Activated T-helper 17 cell treated with anti-CD3 and anti-CD28 coated beads, Interleukin-2, amount 50 U/mL, for 72 hours (primary cell): ENCODE measurements at regions not wholly inside any gene's neighbourhood (a gene's known extent, or its start where the extent isn't known, plus 50 kb on each side); places are given as distances from the start of the nearest gene placed in this dataset.
A peak's percentile ranks its signal among the peaks of the same experiment; 100 is the strongest.

Source experiments
- ATAC-seq: fragments of 150-1000 bp; cut with Tn5 transposase; replicated peaks from 2 replicates; pipeline ENCODE4 v1.10.0; 2021; ENCODE audit warnings: mild to moderate bottlenecking, moderate library complexity
- H3K27ac Mint-ChIP-seq: one replicate; pipeline ENCODE4 v1.8.0; 2022; ENCODE audit warnings: mixed read lengths
- H3K27me3 Mint-ChIP-seq: one replicate; pipeline ENCODE4 v1.8.0; 2022; ENCODE audit warnings: mixed read lengths
- H3K36me3 Mint-ChIP-seq: one replicate; pipeline ENCODE4 v1.8.0; 2022; ENCODE audit warnings: low read depth, mild to moderate bottlenecking, mixed read lengths
- H3K4me1 Mint-ChIP-seq: one replicate; pipeline ENCODE4 v1.8.0; 2022; ENCODE audit warnings: mixed read lengths
- H3K4me3 Mint-ChIP-seq: one replicate; pipeline ENCODE4 v1.8.0; 2022; ENCODE audit warnings: mild to moderate bottlenecking, mixed read lengths
- H3K9me3 Mint-ChIP-seq: one replicate; pipeline ENCODE4 v1.8.0; 2022; ENCODE audit warnings: mixed read lengths

DNA sequence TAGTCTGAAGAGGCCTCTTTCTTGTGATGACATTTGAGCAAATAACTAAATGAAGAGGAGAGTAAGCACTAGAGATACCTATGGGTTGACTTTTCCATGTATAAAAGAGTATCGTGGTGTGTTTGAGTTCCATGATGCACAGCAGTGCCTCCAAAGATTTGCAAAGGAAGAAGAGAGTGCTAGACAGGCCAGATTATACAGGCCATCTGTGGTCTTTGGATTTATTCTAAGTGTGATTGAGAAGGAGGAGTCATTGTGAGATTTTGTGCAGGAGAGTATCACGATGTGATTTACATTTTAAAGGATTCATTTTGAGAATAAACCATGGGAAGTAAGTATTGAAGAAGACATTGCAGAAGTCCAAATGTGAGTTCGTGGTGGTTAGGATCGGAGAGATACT, 695.9 kb upstream of the FAM98A start:
- ATAC-seq = no peak
- no peaks in the 10 kb centered on the region for H3K36me3 Mint-ChIP-seq
- peaks cover 9% of the 10 kb centered on the region for H3K9me3 Mint-ChIP-seq
- no peaks in the 10 kb centered on the region for H3K27me3 Mint-ChIP-seq
- no peak overlapping the region for H3K27ac Mint-ChIP-seq
- no peak overlapping the region for H3K4me3 Mint-ChIP-seq
- H3K4me1 Mint-ChIP-seq = no peaks in the 10 kb centered on the region

DNA sequence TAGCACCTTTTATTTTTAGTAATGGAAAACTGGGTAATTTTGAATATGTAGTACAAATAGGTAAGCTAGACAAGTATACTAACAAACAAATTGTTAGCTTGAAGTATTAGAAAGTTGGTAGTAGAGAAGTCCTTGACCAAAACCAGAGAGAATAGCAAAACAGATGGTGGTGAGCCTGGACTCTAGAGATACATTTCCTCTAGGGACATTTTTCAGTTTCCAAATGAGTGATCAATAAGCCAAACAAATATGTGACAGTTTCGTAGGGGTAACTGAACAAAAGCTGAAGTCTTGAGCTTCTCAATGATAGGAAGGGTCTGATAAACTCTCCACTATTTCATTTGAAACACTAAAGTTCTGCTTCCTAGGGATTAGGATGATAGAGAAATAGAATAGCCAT, 692.0 kb upstream of the FAM98A start:
- Mint-ChIP-seq H3K27ac (no peak overlapping the region), H3K9me3 (no peaks in the 10 kb centered on the region), H3K36me3 (no peaks in the 10 kb centered on the region), H3K4me1 (no peaks in the 10 kb centered on the region), H3K4me3 (no peak overlapping the region), H3K27me3 (no peaks in the 10 kb centered on the region)
- ATAC-seq = no peak

DNA sequence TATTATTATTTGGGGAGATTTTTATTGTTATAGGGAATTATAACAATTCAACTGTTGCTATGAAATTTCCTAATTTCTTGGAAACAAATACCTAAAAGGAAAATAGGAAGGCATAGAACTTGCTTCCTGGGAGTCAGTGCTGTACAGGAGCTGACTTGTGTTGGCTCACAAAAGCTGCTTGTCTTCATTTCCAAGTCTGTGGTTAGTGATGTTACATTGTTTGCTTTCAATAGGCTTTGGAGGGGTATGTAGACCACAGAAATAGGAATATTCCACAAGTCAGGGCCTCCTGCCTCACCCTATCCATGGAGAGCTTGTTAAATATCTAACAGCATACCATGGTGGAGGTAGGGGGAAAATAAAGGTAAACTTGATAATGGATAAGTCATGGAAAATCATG, 688.9 kb upstream of the FAM98A start:
- Mint-ChIP-seq H3K27me3 (no peaks in the 10 kb centered on the region), H3K4me1 (no peaks in the 10 kb centered on the region), H3K36me3 (no peaks in the 10 kb centered on the region), H3K4me3 (no peak overlapping the region), H3K27ac (no peak overlapping the region), H3K9me3 (no peaks in the 10 kb centered on the region)
- no peak for ATAC-seq

DNA sequence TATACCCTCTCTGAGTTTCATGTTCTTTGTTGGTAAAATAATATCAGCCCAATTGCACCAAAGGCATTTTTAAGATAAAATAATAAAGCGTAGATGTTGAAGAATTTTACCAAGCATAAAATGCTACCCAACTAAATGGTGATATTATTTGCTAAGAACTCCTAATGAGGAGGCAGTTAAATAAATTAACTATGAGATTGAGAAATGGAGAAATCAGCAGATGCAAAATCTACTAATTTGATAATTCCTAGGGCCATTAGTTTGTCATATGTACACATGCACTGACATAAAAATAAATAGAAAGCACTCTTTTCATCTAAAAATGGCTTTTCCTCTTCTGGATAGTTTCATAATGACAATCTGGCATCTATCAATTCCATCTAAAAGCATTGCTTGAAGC, 681.5 kb upstream of the FAM98A start:
- no peaks in the 10 kb centered on the region for H3K36me3 Mint-ChIP-seq
- no peaks in the 10 kb centered on the region for H3K9me3 Mint-ChIP-seq
- no peak overlapping the region for H3K27ac Mint-ChIP-seq
- no peaks in the 10 kb centered on the region for H3K4me1 Mint-ChIP-seq
- no peaks in the 10 kb centered on the region for H3K27me3 Mint-ChIP-seq
- ATAC-seq = no peak
- no peak overlapping the region for H3K4me3 Mint-ChIP-seq

DNA sequence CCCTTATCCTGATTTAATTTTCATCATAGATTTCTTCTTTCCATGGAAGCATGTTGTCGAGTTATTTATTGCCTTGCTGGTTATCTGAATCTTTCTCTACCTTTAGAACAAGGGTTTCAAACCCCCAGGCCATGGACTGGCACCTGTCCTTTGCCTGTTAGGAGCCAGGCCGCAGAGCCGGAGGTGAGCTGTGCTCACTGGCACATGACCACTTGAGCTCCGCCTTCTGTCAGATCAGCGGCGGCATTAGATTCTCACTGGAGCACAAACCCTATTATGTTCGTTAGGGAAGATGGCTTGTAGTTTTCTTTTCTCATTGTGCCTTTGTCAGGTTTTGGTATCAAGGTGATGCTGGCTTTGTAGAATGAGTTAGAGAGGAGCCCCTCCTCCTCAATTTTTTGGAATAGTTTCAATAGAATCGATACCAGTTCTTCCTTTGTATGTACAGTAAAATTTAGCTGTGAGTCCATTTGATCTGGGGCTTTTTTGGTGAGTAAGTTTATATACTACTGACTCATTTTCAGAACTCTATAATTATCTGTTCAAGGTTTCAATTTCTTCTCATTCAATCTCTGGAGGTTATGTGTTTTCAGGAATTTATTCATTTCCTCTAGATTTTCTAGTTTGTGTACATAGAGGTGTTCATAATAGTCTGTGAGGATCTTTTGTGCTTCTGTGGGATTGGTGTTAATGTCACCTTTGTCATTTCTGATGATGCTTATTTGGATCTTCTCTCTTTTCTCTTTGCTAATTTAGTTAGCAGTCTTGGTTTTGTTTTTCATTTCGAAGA, 668.0 kb upstream of the FAM98A start:
- ATAC-seq = peak; percentile 59
- Mint-ChIP-seq H3K27me3 (no peaks in the 10 kb centered on the region), H3K4me1 (no peaks in the 10 kb centered on the region), H3K27ac (no peak overlapping the region), H3K36me3 (no peaks in the 10 kb centered on the region), H3K9me3 (peaks cover 6% of the 10 kb centered on the region), H3K4me3 (no peak overlapping the region)

DNA sequence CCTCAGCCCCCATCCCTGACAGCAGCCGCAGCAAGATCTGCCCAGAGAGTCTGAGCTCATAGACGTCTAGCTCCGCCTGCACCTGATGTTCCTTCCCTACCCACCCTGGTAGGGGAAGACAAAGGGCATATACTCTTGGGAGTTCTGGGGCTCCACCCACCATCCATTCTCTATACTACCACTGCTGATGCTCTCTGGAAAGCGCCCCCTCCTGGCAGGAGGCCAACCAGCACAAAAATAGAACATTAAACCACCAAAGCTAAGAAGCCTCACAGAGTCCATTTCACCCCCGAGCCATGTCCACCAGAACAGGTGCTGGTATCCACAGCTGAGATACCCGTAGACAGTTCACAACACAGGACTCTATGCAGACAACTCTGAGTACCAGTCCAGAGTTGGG, 662.6 kb upstream of the FAM98A start:
- H3K36me3 Mint-ChIP-seq = no peaks in the 10 kb centered on the region
- H3K4me1 Mint-ChIP-seq = no peaks in the 10 kb centered on the region
- no peaks in the 10 kb centered on the region for H3K27me3 Mint-ChIP-seq
- H3K9me3 Mint-ChIP-seq = peaks cover 12% of the 10 kb centered on the region
- no peak for ATAC-seq
- no peak overlapping the region for H3K4me3 Mint-ChIP-seq
- H3K27ac Mint-ChIP-seq = no peak overlapping the region

DNA sequence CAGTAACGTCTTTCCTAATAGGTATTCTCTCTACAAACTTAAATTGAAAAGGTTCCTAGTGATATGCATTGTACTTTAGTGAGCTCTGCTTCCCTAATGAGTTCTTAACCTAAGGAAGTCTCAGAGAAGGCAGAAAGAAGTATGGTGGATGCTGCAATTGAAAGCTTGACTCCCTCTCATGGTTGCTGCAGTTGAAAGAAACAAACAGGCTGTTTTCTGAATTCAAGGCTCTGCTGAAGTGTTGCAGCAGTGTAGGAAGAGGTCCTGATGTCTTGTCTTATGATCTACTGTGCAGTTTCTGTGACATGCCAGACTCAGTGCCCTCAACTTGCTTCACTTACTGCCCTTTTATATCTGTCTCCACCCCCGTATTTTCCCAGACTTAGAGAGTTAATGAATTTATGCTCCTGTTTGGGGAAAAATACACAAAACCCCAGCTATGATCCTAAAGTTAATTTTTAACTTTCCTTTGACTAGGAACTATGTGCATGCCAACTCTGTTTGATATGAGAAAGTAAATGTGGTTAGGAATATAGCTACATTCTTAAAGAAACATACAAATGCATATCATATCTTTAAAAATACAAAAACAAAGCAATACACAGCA, 655.3 kb upstream of the FAM98A start:
- H3K4me3 Mint-ChIP-seq = no peak overlapping the region
- no peaks in the 10 kb centered on the region for H3K36me3 Mint-ChIP-seq
- no peak for ATAC-seq
- no peaks in the 10 kb centered on the region for H3K27me3 Mint-ChIP-seq
- H3K27ac Mint-ChIP-seq = no peak overlapping the region
- H3K9me3 Mint-ChIP-seq = peaks cover 7% of the 10 kb centered on the region
- H3K4me1 Mint-ChIP-seq = no peaks in the 10 kb centered on the region

DNA sequence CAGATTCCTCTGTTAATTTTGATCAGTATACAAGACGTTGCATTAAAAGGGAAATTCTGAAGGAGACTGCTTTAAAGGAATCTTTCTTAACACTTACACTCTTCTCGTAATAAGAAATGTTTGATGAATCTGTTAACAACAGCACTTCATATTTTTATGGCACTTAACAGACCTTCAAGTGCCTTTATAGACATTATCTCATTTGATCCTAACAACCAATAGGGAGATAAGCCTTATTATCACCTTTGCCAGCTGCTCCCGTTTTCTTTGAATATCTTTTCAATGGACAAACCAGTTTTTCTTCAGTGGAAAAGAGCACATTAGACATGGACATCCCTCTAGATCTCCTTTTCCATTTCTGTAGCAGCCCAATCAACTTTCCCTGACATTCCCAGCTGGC, 653.0 kb upstream of the FAM98A start:
- no peak overlapping the region for H3K4me3 Mint-ChIP-seq
- ATAC-seq = no peak
- H3K4me1 Mint-ChIP-seq = no peaks in the 10 kb centered on the region
- H3K27me3 Mint-ChIP-seq = no peaks in the 10 kb centered on the region
- H3K9me3 Mint-ChIP-seq = peaks cover 7% of the 10 kb centered on the region
- no peak overlapping the region for H3K27ac Mint-ChIP-seq
- no peaks in the 10 kb centered on the region for H3K36me3 Mint-ChIP-seq

DNA sequence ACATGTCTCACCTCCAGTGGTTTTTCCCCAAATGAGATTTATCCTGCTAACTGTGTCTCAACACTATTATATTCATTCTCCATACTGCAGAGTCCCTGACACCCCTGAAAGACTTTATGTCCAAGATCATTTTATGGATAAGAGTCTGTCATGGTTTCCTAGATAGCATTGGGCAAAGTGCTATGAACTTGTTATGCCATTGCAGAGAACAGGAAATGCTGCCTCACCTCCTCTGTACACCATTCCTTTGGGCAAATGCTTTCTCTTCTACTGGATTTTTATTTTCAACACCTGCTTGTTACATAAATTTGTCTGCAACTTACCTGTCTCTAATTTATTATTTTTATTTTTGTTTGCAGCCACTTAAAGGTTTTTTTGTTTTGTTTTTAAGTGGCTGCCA, 652.5 kb upstream of the FAM98A start:
- no peaks in the 10 kb centered on the region for H3K4me1 Mint-ChIP-seq
- ATAC-seq = no peak
- no peaks in the 10 kb centered on the region for H3K36me3 Mint-ChIP-seq
- no peaks in the 10 kb centered on the region for H3K27me3 Mint-ChIP-seq
- no peak overlapping the region for H3K4me3 Mint-ChIP-seq
- no peak overlapping the region for H3K27ac Mint-ChIP-seq
- H3K9me3 Mint-ChIP-seq = peaks cover 7% of the 10 kb centered on the region

DNA sequence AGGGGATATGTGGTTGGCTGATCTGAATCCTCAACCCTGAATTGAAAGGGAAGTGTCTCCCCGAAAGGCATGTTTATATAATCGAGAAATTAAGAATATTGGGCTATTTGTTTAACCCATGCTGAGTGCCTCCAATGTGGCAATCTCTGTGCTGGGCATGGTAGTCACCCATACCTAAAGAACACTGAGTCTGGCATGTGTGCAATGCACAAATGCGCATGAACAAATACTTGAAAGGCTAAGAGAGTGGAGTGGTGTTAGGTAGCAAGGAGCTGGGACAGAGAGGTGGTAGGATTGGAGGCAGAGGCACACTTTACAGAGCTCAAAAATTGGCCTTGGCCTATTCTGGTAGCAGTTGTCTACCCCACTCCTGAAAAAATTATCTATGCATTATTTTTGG, 645.1 kb upstream of the FAM98A start:
- no peak for ATAC-seq
- H3K27me3 Mint-ChIP-seq = no peaks in the 10 kb centered on the region
- no peaks in the 10 kb centered on the region for H3K4me1 Mint-ChIP-seq
- H3K27ac Mint-ChIP-seq = no peak overlapping the region
- no peak overlapping the region for H3K4me3 Mint-ChIP-seq
- no peaks in the 10 kb centered on the region for H3K36me3 Mint-ChIP-seq
- H3K9me3 Mint-ChIP-seq = no peaks in the 10 kb centered on the region

DNA sequence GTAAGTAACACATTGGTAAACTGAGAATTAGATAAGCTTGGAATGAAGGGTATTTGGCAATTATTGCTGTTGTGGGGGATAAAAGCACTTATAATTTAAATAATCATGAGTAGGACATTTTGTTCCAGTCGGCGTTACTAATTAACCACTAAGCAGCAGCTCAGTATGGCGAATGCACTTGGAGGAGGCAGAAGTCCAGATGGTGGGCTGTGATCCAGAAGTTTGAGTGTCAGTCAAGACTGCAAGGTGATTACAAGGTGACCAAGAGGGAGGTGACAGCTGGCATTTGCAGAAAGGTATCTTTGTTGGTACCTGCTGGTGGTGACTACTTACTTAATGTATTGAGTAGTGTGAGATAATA, 643.6 kb upstream of the FAM98A start:
- Mint-ChIP-seq H3K27ac (no peak overlapping the region), H3K4me3 (no peak overlapping the region), H3K27me3 (no peaks in the 10 kb centered on the region), H3K9me3 (no peaks in the 10 kb centered on the region), H3K4me1 (no peaks in the 10 kb centered on the region), H3K36me3 (no peaks in the 10 kb centered on the region)
- ATAC-seq = no peak

DNA sequence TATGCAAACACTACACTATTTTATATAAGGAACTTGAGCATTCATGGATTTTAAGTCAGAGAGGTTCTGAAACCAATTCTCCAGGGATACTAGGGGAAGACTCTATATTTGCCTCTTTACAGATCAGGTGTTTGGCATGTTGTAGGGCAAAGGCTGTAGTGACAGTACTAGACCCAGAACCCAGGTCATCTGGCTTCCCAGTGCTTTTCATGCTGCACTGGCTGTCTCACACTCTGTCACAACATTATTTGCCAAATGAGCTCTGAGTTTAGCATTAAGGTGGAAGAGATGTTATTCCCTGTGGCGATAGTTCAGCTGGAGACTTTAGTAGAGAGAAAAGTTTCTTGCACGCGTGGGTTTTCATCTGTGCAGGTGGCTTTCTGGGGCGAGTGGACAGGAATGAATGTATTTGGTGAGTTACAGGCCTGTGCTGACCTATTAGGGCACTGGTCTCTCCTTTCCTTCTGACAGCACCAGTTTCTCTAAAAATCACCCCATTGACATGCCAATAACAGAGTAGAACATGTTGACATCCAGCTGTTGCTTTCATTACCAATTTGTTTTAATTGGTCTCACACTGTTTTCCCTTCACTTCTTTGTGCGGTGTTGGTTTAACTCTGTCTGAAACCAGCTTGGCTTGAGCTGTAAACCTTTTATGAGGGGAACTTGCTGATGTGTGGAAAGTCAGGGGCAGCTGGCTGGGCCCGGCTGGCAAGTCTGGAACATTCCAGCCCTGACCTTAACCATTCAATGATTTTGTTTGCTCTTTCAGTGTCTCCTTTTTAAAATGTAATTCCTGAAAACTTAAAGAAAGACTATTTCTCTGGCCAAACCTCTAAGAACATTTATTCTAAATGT, 643.0 kb upstream of the FAM98A start:
- ATAC-seq = no peak
- Mint-ChIP-seq H3K27ac (no peak overlapping the region), H3K27me3 (no peaks in the 10 kb centered on the region), H3K36me3 (no peaks in the 10 kb centered on the region), H3K4me1 (no peaks in the 10 kb centered on the region), H3K4me3 (no peak overlapping the region), H3K9me3 (no peaks in the 10 kb centered on the region)

DNA sequence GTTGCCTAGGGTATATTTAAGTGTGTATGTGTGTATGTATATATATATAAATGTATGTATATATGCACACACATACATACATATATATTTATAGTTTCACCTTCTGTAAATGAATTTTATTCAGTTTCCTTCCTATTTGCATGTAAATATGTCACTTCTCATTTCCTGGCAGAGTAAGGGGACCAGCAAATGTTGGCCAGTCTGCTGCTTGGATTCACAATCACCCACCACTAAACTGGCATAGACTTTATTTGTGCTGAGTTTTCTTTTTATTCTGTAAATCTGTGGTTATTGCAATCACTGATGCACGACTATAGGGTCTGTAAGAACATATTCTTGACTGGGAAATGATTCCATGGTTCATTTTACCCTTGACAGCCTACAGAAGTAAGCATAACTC, 640.4 kb upstream of the FAM98A start:
- no peaks in the 10 kb centered on the region for H3K9me3 Mint-ChIP-seq
- H3K27me3 Mint-ChIP-seq = no peaks in the 10 kb centered on the region
- no peak overlapping the region for H3K27ac Mint-ChIP-seq
- no peaks in the 10 kb centered on the region for H3K36me3 Mint-ChIP-seq
- H3K4me3 Mint-ChIP-seq = no peak overlapping the region
- ATAC-seq = no peak
- H3K4me1 Mint-ChIP-seq = no peaks in the 10 kb centered on the region

DNA sequence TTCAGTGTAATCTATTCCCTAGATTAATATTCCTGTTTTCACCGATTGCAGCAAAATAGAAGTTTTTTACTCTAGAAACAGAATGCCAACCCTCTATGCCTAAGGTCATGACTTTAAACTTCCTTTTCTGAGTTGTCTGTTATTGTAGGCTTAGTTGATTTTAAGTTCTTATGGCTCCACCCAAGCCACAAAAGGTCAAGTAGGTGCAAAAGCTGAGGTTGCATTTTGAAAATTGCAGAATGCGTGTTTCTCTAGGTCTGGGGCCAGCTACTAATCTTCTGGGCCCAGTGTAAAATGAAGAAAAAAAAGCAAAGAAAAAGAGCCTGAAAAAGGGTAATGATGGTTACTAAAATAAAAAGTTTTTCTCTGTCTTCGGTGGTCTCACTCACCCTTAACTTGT, 635.7 kb upstream of the FAM98A start:
- Mint-ChIP-seq H3K36me3 (no peaks in the 10 kb centered on the region), H3K9me3 (no peaks in the 10 kb centered on the region), H3K27ac (no peak overlapping the region), H3K4me1 (no peaks in the 10 kb centered on the region), H3K4me3 (no peak overlapping the region), H3K27me3 (no peaks in the 10 kb centered on the region)
- no peak for ATAC-seq

DNA sequence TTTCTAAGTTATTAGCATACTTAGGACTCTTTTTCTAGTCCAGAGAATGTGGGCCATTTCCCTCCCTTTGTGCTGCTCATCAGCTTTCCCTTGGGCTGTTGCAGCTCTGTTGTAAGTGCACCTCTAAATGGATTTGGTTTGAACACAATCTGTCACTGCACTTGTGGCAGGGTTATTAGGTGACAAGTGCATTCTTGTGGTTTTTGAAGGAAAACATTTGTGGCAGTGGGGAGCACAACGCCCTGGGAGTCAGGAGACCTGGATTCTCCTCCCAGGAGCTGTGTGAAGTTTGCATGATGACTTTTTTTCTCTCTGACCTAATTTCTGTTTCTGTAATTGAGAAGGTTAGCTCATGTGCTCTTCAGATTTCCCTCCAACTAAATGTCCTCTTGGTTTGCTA, 630.9 kb upstream of the FAM98A start:
- no peak overlapping the region for H3K4me3 Mint-ChIP-seq
- no peak for ATAC-seq
- no peaks in the 10 kb centered on the region for H3K27me3 Mint-ChIP-seq
- no peaks in the 10 kb centered on the region for H3K36me3 Mint-ChIP-seq
- no peak overlapping the region for H3K27ac Mint-ChIP-seq
- H3K9me3 Mint-ChIP-seq = no peaks in the 10 kb centered on the region
- no peaks in the 10 kb centered on the region for H3K4me1 Mint-ChIP-seq
